ENCODE measurements at regions not wholly inside any gene's neighbourhood (a gene's known extent, or its start where the extent isn't known, plus 50 kb on each side); places are given as distances from the start of the nearest gene placed in this dataset.

- H3K23ac ChIP-seq (ENCODE audit: insufficient read length), result no peak overlapping the region
- TF ChIP-seq EZH2 (IDR thresholded peaks at IDR 0.05; ENCODE audit: low read depth, low read length, severe bottlenecking), result no peak
- TF ChIP-seq ASH2L (IDR thresholded peaks at IDR 0.05; ENCODE audit: low read length), result no peak
- no peak for TF ChIP-seq GABPA (IDR thresholded peaks at IDR 0.05; ENCODE audit: borderline replicate concordance, insufficient read depth, low read length)
- no peak for TF ChIP-seq POLR2AphosphoS5 (IDR thresholded peaks at IDR 0.05; ENCODE audit: low read depth, low read length)
- no peak for TF ChIP-seq CEBPB (IDR thresholded peaks at IDR 0.05; ENCODE audit: low read depth, low read length)
- FAIRE-seq, result no peak
- H3K4me2 ChIP-seq (ENCODE audit: insufficient read depth in 1 of 2, low read depth in 2 of 2, low read length in 2 of 2), result no peak overlapping the region
- WGBS, 2 experiments (ENCODE audit: extremely low coverage in 1 of 2, insufficient coverage in 1 of 2, insufficient read length in 1 of 2, insufficient replicate concordance in 2 of 2, low coverage in 1 of 2, low lambda C conversion rate in 2 of 2, missing lambda C conversion rate in 1 of 2), result 90% methylated on average over 11 of the region's 11 CpGs; no CpG with 5 or more reads in 1 of the 2 experiments
- H4K5ac ChIP-seq (ENCODE audit: insufficient read length, low read depth, low read length), result no peak overlapping the region
- 0 out of 2 replicates have a peak overlapping the region, but pooled peaks have one; percentile 73 for H2BK20ac ChIP-seq (ENCODE audit: low read length)
- H3K79me2 ChIP-seq (ENCODE audit: control insufficient read depth in 1 of 2, insufficient read depth in 2 of 2, low read length in 2 of 2), result no peaks in the 10 kb centered on the region
- H3K56ac ChIP-seq (replicated peaks; ENCODE audit: insufficient read length, low read depth, low read length), result no peak overlapping the region
- H2BK15ac ChIP-seq (ENCODE audit: low read length), result no peak overlapping the region
- H4K20me1 ChIP-seq (replicated peaks in 1 of 2; ENCODE audit: control insufficient read depth in 1 of 2, insufficient read depth in 2 of 2, low read length in 2 of 2), result no peaks in the 10 kb centered on the region
- H3K14ac ChIP-seq (ENCODE audit: insufficient read length), result no peak overlapping the region
- H4K91ac ChIP-seq (replicated peaks; ENCODE audit: insufficient read length, low read length), result peak overlapping the region; percentile 18
- ChIA-PET POLR2A (ENCODE audit: partially characterized antibody) (no interaction called here), CTCF (ENCODE audit: partially characterized antibody) (interaction anchor here (1.3 to 2.4 kb wide), 2 partner anchors 25 to 141 kb away, joined by 4 to 7 read pairs; no protein-coding TSS in a partner anchor)
- no peak overlapping the region for H3K27ac ChIP-seq (ENCODE audit: low read depth, low read length)
- no peak overlapping the region for H3K18ac ChIP-seq (ENCODE audit: extremely low read depth, low read length)
- no peaks in the 10 kb centered on the region for H3K23me2 ChIP-seq (ENCODE audit: low read depth, low read length)
- no peak overlapping the region for H3K9ac ChIP-seq (replicated peaks in 1 of 4; ENCODE audit: extremely low read depth in 1 of 4, low read depth in 3 of 4, low read length in 3 of 4)
- H3K27me3 ChIP-seq (replicated peaks in 1 of 4; ENCODE audit: control insufficient read depth in 3 of 4, extremely low read depth in 1 of 4, insufficient read depth in 3 of 4, low read length in 3 of 4), result no peaks in the 10 kb centered on the region
- no peak overlapping the region for H3K4ac ChIP-seq (replicated peaks; ENCODE audit: insufficient read length, low read depth, low read length)
- no peaks in the 10 kb centered on the region for H3K9me3 ChIP-seq (ENCODE audit: insufficient read depth in 2 of 2, low read depth in 1 of 2, low read length in 1 of 2)
- no peak for DNase-seq (ENCODE audit: low read depth in 1 of 2, low spot score in 2 of 2)
- no peaks in the 10 kb centered on the region for H3K79me1 ChIP-seq (ENCODE audit: low read depth, low read length)
- no peak overlapping the region for H2AK5ac ChIP-seq (ENCODE audit: low read depth, low read length)
- peaks cover 0 to 5% (median 0%) of the 10 kb centered on the region in 4 experiments; a peak in 2 of 7 replicates for H3K4me1 ChIP-seq (replicated peaks in 1 of 4; ENCODE audit: control insufficient read depth in 3 of 4, insufficient read depth in 4 of 4, low read length in 3 of 4)
- H2BK120ac ChIP-seq (replicated peaks; ENCODE audit: low read depth, low read length), result no peak overlapping the region
- H2BK12ac ChIP-seq (ENCODE audit: low read depth, low read length), result 0 out of 2 replicates have a peak overlapping the region, but pooled peaks have one; percentile 63
- no peak overlapping the region for H2BK5ac ChIP-seq (ENCODE audit: low read depth, low read length)
- no peak overlapping the region for H4K8ac ChIP-seq (ENCODE audit: extremely low read depth, insufficient read depth, low read length)
- no peak overlapping the region for H3K4me3 ChIP-seq (ENCODE audit: extremely low read depth in 1 of 4, insufficient read depth in 2 of 4, low read depth in 3 of 4, low read length in 4 of 4)
- no peaks in the 10 kb centered on the region for H3K36me3 ChIP-seq (ENCODE audit: control insufficient read depth in 2 of 4, insufficient read depth in 4 of 4, low read length in 3 of 4)
- peak overlapping the region; percentile 54; the same call in 1 of the 2 replicates for H2AFZ ChIP-seq (ENCODE audit: low read length)
Observed at GRCh38 chr14:61615743-61616523, 79.4 kb upstream of the HIF1A start.

All from H1 (cell line).